ENCODE measurements at regions not wholly inside any gene's neighbourhood (a gene's known extent, or its start where the extent isn't known, plus 50 kb on each side); places are given as distances from the start of the nearest gene placed in this dataset.

GRCh38 chr22:26757496-26757895, 100.1 kb downstream of the MIAT start:
- H3K36me3 Mint-ChIP-seq (ENCODE audit: insufficient read depth, unreplicated experiment), result no peaks in the 10 kb centered on the region
- BruUV-seq (replicated peaks), result no TSS peak
- CTCF ChIA-PET, result interaction anchor here (0.6 to 1.9 kb wide), 6 partner anchors 9 to 1637 kb away, joined by 3 to 10 read pairs (median 3); no protein-coding TSS in a partner anchor
- intact Hi-C loops (cut with micrococcal nuclease), result loop anchor here (2.0 to 10.0 kb wide), 4 partner anchors 570 to 1250 kb away; no protein-coding TSS in a partner anchor
- H3K9me3 Mint-ChIP-seq (ENCODE audit: unreplicated experiment), result no peaks in the 10 kb centered on the region
- H3K4me1 Mint-ChIP-seq (ENCODE audit: insufficient read depth, unreplicated experiment), result no peaks in the 10 kb centered on the region
- no peak overlapping the region for H3K4me3 Mint-ChIP-seq (ENCODE audit: unreplicated experiment)
- POLR2A ChIA-PET, result no interaction called here
- H3K27ac Mint-ChIP-seq (ENCODE audit: low read depth, unreplicated experiment), result no peak overlapping the region
- no peak for DNase-seq (ENCODE audit: unreplicated experiment)
- no peak for TF ChIP-seq CTCF (IDR thresholded peaks at IDR 0.05; ENCODE audit: unreplicated experiment)
- no peaks in the 10 kb centered on the region for H3K27me3 Mint-ChIP-seq (ENCODE audit: insufficient read depth, unreplicated experiment)

GRCh38 chr22:26762503-26763472, 105.4 kb downstream of the MIAT start:
- no peak for TF ChIP-seq CTCF (IDR thresholded peaks at IDR 0.05; ENCODE audit: unreplicated experiment)
- no peak for DNase-seq (ENCODE audit: unreplicated experiment)
- no peak overlapping the region for H3K4me3 Mint-ChIP-seq (ENCODE audit: unreplicated experiment)
- POLR2A ChIA-PET, result no interaction called here
- no peaks in the 10 kb centered on the region for H3K27me3 Mint-ChIP-seq (ENCODE audit: insufficient read depth, unreplicated experiment)
- intact Hi-C loops (cut with micrococcal nuclease), result loop anchor here (5.0 kb wide), 1 partner anchor 1040 kb away; the partner anchor contains the start of gene MN1
- no peak overlapping the region for H3K27ac Mint-ChIP-seq (ENCODE audit: low read depth, unreplicated experiment)
- CTCF ChIA-PET, result interaction anchor here (0.6 kb wide), 1 partner anchor 1117 kb away, joined by 4 read pairs; no protein-coding TSS in a partner anchor
- peaks cover 5% of the 10 kb centered on the region for H3K9me3 Mint-ChIP-seq (ENCODE audit: unreplicated experiment)
- peaks cover 8% of the 10 kb centered on the region for H3K36me3 Mint-ChIP-seq (ENCODE audit: insufficient read depth, unreplicated experiment)
- no TSS peak for BruUV-seq (replicated peaks)
- H3K4me1 Mint-ChIP-seq (ENCODE audit: insufficient read depth, unreplicated experiment), result peaks cover 7% of the 10 kb centered on the region

GRCh38 chr22:26763633-26764361, 106.4 kb downstream of the MIAT start:
- Mint-ChIP-seq H3K27ac (ENCODE audit: low read depth, unreplicated experiment) (no peak overlapping the region), H3K9me3 (ENCODE audit: unreplicated experiment) (peaks cover 5% of the 10 kb centered on the region), H3K4me1 (ENCODE audit: insufficient read depth, unreplicated experiment) (peaks cover 7% of the 10 kb centered on the region), H3K4me3 (ENCODE audit: unreplicated experiment) (no peak overlapping the region), H3K36me3 (ENCODE audit: insufficient read depth, unreplicated experiment) (peaks cover 8% of the 10 kb centered on the region), H3K27me3 (ENCODE audit: insufficient read depth, unreplicated experiment) (no peaks in the 10 kb centered on the region)
- intact Hi-C loops (cut with micrococcal nuclease), result loop anchor here (5.0 kb wide), 1 partner anchor 1039 kb away; the partner anchor contains the start of gene MN1
- TF ChIP-seq CTCF (IDR thresholded peaks at IDR 0.05; ENCODE audit: unreplicated experiment), result no peak
- peak; percentile 26 for DNase-seq (ENCODE audit: unreplicated experiment)
- ChIA-PET POLR2A (interaction anchor here (0.7 kb wide), 1 partner anchor 870 kb away, joined by 3 read pairs; no protein-coding TSS in a partner anchor), CTCF (interaction anchor here (0.5 to 1.5 kb wide), 2 partner anchors 9 to 1975 kb away, joined by 3 read pairs; no protein-coding TSS in a partner anchor)
- BruUV-seq (replicated peaks), result no TSS peak
